Stimulated activated CD4-positive, alpha-beta T cell treated with anti-CD3 and anti-CD28 coated beads, Interleukin-15, amount 100 ng/mL, for 24 hours (primary cell): ENCODE measurements at regions not wholly inside any gene's neighbourhood (a gene's known extent, or its start where the extent isn't known, plus 50 kb on each side); places are given as distances from the start of the nearest gene placed in this dataset.

Source experiments
- DNase-seq: peaks from one replicate; pipeline ENCODE4 v3.0.0-alpha.2; 2020

DNA sequence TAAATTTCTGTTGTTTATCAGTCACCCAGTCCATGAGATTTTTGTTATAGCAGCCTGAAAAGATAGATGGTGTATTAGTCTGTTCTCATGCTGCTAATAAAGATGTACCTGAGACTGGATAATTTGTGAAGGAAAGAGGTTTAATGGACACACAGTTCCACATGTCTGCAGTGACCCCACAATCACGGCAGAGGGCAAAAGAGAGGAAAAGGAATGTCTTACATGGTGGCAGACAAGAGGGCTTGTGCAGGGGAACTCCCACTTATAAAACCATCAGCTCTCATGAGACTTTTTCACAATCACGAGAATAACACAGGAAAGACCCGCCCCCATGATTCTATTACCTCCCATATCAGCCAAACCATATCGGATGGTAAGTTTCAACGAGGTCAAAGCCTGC lies 309.2 kb downstream of the LIG4 start:
- no peak for DNase-seq

DNA sequence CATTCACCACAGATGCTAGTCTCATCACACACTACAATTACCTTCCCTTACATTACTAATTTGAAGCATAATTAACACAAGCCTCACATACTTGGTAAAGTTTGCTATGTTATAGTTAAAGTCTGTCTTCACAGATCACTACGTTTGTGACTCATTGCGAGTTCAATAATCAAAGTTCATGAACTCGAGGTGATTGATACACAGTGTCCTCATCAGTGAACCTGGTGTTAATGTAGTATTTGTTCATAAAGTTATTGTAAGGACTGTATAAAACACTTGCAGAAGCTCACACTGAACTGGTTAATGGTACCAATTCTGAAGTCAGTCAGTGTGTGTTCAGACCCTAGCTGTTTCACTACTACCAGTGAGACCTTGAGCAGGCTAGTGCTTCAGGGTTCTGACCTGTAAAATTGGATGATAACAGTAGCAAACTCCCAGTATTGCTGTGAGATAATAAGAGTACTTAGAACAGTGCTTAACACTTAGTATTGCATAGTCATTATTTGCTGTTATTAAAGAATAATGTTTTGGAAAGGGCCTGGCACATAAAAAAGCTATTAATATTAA lies 313.3 kb downstream of the LIG4 start:
- no peak for DNase-seq

DNA sequence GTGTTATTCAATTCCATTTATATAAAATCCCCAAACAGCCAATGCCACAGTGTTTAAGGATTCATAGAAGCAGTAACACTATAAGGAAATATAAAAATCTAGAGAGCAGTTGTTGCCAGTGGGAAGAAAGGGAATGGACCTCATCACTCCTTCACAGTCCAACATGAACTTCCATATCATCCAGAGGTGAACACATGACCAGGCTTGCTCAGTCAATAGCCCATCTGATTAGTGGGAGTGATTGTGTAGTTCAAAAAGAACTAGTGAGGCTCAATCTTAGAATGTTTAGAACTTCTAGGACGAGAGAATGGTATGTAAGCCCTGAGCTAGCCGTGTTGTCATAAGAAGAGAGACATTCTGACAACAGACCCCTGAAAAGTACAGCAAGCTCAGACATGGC lies 314.1 kb downstream of the LIG4 start:
- no peak for DNase-seq

DNA sequence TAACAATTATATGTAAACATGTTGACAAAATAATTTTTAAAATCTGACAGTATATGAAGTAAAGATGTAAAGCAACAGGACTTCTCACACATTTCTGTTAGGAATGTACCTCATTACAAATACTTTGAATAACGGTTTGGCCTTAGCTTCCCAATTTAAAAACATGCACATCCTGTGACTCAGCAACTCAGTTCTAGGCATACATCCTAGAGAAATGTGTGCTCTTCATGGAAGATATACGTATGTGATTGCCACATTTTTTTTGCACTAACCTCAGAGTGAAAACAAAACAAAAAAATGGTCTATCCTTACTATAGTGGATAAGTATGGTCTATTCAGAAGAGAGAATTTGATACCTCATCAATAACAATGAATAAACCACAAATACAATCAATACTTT lies 314.6 kb downstream of the LIG4 start:
- no peak for DNase-seq

DNA sequence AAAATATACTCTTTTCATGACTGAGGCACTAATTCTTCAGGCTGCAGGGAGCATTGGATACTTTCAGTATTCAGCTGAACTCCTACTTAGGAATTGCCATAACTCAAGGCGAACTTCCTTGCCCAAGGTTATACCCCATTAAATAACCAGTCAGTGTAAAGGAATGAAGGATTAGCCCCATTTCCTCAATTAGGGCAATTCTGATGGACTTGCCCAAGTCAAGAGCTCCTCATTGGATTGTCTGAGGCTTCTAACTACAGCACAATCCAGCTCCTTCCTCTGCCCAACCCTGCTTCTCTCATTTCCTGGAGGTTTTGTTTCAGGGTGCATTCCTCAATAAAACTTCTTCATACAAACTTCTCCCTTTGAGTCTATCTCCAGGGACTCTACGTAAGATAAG lies 329.2 kb downstream of the LIG4 start:
- no peak for DNase-seq

DNA sequence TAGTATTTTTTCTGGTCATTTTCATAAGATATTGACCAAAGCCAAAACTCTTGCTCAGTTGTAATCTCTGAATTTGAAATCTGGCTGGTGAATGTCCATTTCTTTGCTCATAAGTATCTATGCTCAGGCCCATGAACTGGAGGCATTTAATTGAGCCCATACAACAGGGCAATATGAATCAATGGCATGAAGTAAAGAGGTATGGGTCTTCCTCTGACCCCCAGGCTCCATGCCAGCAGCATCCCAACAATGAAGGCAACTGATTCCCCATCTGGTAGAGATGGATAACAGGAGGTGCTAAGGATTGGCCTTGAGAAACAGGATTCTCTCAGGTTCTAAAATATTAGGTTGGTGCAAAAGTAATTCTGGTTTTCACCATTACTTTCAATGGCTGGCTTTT lies 330.8 kb downstream of the LIG4 start:
- DNase-seq: no peak

DNA sequence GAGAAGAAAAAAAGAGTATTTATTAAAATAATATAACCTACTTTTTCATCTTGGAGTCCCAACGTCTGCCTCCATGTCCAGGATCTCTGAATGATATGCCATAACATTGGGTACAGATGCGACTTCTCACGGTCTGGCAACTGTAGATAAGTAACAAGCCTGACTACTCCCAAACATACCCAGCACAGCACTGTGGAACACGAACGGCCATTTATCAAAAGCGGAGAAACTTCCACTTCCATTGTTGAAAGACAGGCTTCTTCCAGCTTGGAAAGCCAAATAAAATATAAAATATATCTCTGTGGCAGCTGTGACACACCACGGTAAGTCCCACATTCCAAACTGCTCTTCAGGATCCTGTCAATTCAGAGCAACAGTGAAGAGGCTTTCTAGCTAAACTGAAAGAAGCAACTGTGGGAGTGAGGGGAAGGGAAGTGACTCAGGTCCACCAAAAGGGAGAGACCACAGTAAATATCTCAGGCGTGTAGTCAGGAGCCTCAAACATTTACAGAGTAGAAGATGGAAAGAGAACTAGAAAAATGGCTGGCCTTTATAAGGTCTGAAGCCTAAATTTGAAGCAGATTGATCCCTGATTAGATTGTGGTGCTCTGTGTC lies 331.7 kb downstream of the LIG4 start:
- no peak for DNase-seq

DNA sequence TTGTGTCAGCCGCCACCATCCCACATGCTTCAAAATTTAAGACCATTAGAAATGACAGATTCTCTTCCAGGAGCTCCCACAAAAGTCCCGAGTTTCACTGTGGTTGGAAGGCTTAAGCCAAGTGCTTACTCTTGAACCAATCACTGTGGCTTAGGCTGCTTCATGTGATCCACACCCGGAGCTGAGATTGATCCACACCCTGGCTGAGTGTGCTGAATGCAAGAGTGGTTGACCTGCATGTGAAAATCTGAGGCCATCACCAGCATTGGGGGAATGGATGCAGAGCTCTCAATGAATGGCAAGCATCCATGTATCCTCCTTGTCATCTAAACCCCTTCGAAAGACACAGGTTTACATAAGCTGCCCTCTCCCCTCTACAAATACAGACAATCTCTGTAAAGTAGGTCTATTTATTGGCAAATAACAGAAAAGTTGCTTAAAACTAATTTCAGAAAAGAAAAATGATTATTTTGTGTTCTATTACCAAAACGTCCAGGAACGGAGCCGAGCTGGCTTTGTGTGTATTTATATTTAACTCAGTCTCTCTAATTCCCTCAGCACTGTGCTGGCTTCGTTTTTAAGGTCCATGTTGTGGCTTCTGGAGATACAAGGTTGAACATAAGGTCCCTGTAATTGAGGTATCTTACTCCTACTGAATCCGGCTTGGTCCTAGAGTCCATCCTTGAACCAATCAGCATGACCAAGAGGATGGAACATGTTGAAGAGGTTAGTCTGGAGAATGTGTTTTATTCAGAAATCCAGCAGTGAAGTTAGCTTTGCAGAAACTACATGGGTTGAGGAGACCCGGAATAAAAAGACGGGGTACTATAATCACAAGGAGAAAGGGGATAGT lies 332.4 kb downstream of the LIG4 start:
- no peak for DNase-seq

DNA sequence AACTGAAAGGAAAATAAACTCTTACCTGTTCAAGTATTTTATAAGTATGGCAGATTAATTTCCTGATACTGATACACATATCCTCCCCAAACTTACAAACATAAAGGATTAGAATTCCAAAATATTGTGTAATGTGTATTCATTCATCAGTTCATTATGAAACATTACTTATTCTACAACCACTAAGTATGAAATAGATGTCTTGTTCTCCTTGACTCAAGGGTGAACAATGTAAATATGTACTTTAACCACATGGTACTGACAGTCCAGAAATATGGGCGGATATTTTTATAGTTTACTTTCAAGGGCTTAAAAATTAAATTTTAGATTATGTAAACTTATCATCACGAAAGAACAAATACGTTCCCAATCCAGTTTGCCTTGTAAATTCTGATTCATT lies 334.0 kb downstream of the LIG4 start:
- DNase-seq: no peak

DNA sequence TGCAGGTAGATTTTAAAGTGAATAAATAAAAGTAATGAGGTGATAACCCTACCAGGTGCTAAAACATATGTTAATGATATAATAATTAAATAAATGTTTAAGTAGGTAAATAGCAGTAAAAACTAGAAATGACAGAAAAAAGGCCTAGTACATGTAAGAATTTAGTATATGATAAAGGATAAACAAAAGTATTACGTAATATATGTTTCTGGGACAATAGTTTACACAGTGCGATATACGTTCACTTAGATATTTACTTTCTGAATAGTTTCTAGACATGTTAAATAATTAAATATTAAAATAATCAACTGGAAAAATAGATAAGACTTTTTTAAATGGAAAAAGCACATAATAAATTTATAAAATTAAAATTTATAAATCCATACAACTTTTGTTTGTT lies 340.9 kb downstream of the LIG4 start:
- no peak for DNase-seq

DNA sequence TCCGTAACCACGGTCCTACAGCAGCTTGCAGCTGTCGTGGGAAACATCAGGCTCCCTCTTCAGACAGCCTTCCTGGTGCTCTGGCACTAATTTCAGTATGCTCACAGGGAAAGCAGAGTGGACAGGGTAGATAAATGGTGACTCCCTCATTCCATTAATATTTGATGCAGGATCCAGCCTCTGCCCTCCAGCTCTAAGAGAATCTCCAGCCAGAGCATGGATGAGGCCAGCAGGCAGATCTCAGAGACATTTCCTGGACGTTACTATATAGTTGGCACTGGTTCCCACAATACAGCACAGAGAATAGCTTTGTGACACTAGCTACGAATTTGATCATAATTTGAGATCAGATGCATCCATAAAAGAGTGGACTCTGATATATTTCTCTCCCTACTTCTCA lies 341.4 kb downstream of the LIG4 start:
- DNase-seq: no peak

DNA sequence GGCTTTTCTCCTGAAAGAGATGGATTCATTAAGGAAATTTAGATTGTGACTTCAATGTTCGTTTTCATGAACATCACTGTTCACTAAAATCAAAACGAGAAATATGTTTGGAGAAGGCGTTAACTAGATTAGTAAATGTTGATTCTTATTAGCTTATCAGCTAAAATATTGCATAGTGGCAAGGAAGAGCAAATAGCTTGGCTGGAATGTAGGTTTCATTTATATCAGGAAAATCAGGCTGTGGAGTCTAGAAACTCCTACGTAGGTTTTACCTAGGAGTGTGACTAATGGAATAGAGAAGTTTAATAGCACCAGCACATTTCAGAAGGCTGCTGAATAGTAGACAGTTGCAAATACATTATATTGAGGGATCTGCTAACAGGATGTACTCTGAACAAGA lies 344.9 kb downstream of the LIG4 start:
- DNase-seq: no peak

DNA sequence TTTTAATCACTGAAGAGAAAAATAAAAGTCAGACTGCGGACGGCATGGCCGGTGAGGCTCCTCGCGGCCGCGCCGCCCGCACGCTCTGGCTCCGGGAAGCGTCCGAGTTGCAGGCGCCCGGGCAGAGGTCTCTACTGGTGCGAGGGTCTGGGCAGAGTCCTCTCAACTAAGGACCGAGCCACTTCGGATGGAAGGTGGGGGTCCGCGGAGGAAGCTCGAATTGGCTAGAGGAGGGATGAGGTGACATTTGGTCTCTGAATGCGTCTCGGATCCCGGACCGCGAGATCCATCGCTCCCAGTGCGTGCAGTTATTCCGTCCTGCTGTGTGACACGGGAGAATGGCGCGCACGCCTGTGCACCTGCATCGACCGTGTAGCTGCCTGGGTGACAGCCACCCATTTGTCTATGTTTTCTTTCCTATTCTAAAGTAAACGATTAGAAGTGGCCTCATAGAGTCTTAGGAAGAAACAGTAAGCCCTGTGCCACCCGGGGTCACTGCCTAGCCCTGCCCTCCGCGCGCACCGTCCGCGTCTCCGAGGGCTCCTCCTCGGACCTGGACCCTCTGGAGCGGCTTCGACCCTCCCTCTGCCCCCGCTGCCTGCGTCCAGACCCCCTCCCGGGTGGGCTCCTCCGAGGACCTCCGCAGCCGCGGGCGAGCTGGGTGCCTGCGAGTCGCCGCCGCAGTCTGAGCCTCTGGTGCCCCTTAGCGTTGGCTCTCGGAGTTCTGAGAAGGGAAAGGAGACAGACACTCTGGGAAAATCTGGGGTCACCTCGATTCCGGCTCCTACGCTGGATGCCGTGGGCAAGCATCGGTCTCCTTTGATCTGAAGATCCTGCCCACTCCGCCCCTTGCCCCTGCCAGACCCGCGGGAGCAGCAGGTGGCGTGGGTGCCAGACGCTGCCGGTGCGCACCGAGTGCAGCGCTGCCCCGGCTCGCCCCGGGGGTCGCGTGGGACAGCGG lies 347.4 kb downstream of the LIG4 start:
- DNase-seq: no peak

DNA sequence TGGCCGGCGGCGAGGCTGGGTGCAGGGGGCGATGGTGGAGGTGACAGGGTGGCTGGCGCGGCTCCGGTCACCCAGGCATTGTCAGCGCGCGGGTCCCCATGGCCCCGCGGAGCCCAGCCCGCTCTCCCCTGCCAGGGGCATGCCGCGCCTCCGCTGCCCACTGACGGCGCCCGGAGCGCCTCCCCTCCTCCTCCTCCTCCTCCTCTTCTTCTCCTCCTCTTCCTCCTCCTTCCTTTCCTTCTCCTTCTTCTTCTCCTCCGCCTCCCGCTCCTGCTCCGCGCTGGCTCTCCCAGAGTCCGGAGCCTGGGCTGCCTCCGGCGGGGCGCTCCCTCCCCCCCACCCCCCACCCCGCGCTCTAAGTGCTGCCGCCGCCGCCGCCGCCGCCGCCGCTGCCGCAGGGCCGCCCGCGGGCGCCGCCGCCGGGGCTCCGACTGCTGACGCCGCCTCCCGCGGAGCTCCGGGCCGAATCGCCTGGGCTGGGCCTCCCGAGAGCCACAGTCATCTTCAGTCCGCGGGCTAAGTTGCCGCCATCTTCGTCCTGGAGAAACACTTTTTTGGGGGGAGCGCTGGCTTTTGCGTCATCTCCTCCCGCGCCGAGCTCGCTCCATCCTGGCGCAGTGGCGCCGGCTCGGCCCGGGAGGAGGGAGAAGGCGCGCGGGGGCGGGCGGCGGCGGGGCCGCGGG lies 348.3 kb downstream of the LIG4 start:
- DNase-seq: no peak

DNA sequence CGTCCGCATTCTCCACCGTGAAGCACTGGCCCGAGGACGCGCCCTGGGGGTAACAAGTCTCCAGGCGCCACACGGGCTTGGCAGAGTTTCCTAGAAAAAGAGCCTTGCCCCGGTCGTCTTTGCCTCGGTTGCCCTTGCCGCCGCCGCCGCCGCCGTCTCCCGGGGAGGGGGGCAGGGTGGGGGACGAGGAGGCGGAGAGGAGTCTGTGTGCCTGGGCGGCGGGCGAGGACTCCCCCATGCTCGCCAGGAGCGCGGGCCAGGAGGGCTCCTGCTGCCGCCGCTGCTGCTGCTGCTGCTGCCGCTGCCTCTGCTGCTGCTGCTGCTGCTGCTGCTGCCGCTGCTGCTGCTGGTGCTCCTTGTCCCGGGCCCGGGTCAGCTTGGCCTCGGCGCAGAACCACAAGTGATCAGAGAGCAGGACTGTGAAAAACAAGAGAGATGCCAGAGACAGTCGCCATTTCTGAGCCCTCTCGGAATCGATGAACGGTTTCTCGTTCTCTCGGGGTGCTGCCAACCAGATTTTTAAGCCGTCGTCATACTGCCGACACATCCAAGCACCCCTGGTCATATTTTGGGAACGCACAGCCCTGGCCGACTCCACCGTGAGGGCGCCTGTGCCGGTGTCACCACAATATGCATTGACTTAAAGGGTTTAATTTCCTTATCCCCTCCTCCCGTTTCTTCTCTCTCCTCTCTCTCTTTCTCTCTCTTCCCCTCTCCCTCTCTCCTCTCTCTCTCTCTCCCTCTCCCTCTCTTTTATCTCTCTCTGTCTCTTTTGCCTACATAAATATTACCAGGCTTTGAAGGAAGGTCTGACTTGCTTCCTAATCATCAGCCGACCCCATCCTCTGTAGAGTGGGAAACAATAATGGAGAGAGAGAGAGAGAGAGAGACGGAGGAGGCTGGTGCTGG lies 349.1 kb downstream of the LIG4 start:
- DNase-seq: no peak

DNA sequence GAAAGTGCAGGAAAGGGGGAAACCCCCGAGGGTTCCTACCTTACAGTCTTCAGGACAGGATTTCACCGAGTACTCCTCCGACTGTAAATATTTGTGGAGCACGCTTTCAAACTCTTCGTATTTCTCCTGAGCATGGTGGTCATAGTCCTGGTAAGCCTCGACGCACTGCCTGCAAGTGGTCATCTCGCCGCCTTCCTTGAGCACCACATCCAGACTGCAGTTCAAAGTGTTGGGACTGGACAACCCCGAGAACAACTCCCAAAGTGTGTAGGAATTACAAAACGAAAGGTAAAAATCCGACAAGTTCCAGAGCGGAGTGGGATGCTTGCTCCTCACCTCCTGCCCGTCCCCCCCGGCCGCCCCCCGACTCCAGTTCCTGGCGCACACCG lies 349.7 kb downstream of the LIG4 start:
- no peak for DNase-seq

DNA sequence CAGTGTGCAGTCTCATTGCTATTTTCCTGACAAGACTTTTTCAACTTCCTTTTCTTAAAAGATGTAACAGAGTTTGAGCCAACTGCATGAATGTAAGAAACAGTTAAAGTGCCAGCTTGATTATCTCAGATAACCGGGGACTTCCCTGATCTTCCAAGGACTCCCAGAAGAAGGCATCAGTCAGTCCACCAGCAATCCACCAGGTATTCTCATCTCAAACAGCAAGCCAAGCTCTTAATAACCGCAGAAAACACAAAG lies 350.1 kb downstream of the LIG4 start:
- DNase-seq: no peak

DNA sequence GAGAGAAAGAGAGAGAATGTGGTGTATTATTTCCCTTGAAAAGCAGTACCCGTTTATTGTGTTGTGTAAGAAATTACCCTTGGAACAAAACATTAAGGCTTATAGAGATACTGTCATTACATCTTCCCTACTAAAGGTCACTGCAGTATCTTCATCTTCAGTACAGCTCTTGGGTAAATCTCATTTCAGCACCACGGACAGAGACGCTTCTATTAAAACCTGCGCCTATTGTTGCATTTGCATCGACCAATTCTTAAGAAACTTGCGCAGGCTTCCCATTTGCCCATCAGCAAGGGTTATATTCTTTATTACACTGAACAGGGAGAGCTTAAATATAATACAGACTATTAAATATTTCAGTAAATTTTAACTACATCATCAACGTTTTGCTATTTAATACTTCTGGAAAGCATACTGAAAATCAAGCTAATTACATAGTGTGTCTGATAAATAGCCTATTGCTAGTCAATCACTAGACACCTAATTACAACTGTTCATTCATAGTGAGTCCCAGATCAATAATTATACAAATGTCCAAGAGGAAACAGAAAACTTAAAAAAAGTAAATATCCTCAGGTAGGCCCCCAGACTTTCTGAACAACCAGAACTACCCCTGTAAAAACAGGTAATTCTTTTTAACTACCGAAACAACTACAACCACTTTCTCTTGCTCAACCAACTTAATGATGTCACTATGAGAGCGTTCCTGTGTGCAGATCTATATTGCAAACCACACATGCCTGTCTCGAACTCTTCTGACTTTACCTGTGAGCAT lies 350.6 kb downstream of the LIG4 start:
- DNase-seq: no peak

DNA sequence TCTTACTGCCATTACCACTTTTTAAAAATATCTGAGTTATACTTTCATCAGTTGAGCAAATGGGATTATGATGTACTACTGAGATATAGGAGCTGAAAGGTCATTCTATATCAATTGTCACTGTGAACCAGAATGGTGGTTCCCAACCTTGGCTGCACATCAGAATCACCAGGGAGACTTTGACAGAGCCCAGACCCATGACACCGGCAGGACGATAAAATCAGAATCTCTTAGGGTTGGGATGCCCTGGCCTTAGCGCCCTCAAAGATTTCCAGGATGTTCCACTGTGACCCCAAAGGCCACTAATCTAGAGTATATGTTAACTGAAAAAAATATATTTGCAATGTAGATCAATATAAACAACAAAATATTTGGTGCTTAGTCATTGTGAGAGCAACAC lies 355.1 kb downstream of the LIG4 start:
- no peak for DNase-seq

DNA sequence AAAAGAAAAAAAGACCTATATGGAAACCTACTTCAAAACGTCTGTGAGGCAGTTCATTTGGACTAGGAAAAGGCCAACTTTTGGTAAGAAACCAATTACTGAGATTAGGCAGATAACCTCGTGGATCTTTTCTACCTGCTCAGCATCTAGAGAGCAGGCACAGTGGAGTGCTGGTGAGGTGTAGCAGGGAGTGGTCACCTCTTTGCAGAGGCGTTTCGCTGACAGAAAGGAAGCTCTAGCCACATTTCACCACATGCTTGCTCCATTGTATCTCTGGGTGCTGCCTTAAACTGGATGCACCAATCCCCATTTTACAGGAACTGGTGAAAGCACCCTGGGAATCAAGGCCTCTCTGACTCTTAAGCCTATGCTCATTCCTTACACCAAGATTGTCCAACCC lies 360.5 kb downstream of the LIG4 start:
- no peak for DNase-seq

DNA sequence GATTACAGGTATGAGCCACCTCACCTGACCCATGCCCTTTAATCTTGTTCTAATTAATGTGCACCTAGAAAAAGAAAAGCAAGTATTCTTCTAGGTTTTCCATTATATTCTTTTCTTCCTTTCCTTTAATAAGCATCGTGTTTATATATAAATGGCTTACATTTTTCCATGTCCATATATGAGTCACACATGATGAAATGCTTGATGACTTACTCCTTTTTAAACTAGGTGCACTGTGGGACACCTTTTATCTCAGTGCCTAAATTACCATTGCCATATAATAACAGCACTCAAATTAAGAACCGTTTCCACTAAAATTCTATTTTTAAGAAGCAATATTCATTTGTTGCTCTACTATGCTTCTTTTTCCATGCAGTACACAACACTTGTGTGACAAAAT lies 363.3 kb downstream of the LIG4 start:
- DNase-seq: no peak
